Endothelial cell (in vitro differentiated cells): ENCODE measurements at regions not wholly inside any gene's neighbourhood (a gene's known extent, or its start where the extent isn't known, plus 50 kb on each side); places are given as distances from the start of the nearest gene placed in this dataset.

Experiments used
- DNase-seq: peaks from one replicate; pipeline ENCODE4 v3.0.0; 2021; ENCODE audit warnings: low spot score
- H3K27ac Mint-ChIP-seq: one replicate; pipeline ENCODE4 v1.8.0; 2021; ENCODE audit warnings: mixed read lengths, inconsistent platforms; ENCODE audit not compliant: unreplicated experiment
- H3K27me3 Mint-ChIP-seq: one replicate; pipeline ENCODE4 v1.8.0; 2021; ENCODE audit warnings: mild to moderate bottlenecking, moderate library complexity, mixed read lengths, inconsistent platforms; ENCODE audit not compliant: unreplicated experiment
- H3K36me3 Mint-ChIP-seq: one replicate; pipeline ENCODE4 v1.8.0; 2021; ENCODE audit warnings: mild to moderate bottlenecking, low read depth, mixed read lengths, inconsistent platforms; ENCODE audit not compliant: unreplicated experiment
- H3K4me1 Mint-ChIP-seq: one replicate; pipeline ENCODE4 v1.8.0; 2021; ENCODE audit warnings: mild to moderate bottlenecking, mixed read lengths, inconsistent platforms; ENCODE audit not compliant: unreplicated experiment
- H3K4me3 Mint-ChIP-seq: one replicate; pipeline ENCODE4 v1.8.0; 2021; ENCODE audit warnings: mild to moderate bottlenecking, mixed read lengths, inconsistent platforms; ENCODE audit not compliant: unreplicated experiment
- H3K9me3 Mint-ChIP-seq: one replicate; pipeline ENCODE4 v1.8.0; 2021; ENCODE audit warnings: mixed read lengths, inconsistent platforms; ENCODE audit not compliant: unreplicated experiment
- TF ChIP-seq, protein P1 (sequence below): fragments of 200-600 bp; sonication (generic); IDR thresholded peaks from one replicate; pipeline ENCODE4 v1.5.0; 2021; ENCODE audit warnings: antibody characterized with exemption; ENCODE audit not compliant: unreplicated experiment

DNA sequence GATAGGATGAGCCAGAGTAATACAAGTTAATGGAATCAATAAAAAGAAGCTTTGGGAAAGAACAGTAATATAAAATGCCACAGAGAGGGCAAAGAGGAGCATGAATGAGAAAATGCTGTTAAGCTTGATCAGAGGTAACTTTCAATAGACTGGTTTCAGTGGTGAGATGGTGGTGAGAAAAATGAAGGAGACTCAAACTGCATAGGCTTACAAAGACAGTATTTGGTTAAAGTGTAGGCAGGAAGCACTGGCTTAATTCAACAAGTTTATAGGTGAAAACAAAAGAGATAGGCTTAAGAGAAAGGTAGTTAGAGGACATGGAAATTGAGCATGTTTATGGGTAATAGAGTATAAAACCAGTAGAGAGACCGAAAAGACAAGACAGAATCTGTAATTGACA is 298.6 kb upstream of the ADAMTS5 start:
- H3K27me3 Mint-ChIP-seq, result no peaks in the 10 kb centered on the region
- TF ChIP-seq, protein P1, sequence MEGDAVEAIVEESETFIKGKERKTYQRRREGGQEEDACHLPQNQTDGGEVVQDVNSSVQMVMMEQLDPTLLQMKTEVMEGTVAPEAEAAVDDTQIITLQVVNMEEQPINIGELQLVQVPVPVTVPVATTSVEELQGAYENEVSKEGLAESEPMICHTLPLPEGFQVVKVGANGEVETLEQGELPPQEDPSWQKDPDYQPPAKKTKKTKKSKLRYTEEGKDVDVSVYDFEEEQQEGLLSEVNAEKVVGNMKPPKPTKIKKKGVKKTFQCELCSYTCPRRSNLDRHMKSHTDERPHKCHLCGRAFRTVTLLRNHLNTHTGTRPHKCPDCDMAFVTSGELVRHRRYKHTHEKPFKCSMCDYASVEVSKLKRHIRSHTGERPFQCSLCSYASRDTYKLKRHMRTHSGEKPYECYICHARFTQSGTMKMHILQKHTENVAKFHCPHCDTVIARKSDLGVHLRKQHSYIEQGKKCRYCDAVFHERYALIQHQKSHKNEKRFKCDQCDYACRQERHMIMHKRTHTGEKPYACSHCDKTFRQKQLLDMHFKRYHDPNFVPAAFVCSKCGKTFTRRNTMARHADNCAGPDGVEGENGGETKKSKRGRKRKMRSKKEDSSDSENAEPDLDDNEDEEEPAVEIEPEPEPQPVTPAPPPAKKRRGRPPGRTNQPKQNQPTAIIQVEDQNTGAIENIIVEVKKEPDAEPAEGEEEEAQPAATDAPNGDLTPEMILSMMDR, result no peak
- H3K36me3 Mint-ChIP-seq, result no peaks in the 10 kb centered on the region
- no peak for DNase-seq
- H3K4me1 Mint-ChIP-seq, result no peaks in the 10 kb centered on the region
- no peak overlapping the region for H3K4me3 Mint-ChIP-seq
- H3K27ac Mint-ChIP-seq, result no peak overlapping the region
- no peaks in the 10 kb centered on the region for H3K9me3 Mint-ChIP-seq

DNA sequence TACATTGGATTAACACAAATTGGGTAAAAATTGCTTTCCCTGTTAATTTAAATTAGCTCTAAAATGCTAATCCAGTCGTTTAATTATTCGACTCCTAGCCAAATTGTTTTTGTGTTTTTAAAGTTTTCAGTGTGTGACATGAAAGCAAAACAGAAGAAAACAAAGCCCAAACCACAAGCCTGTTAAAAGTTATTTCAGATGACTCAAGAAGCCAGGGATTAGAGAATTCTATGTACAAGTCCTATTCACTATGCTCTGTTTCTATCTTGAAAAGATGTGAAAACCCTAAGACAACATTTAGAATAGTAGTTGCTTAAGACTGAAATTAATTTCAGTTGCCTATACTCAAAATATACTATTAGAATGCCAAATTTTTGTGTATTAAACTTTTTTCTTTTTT is 294.8 kb upstream of the ADAMTS5 start:
- Mint-ChIP-seq H3K27me3 (no peaks in the 10 kb centered on the region), H3K4me3 (no peak overlapping the region), H3K27ac (no peak overlapping the region), H3K36me3 (no peaks in the 10 kb centered on the region), H3K9me3 (no peaks in the 10 kb centered on the region), H3K4me1 (no peaks in the 10 kb centered on the region)
- TF ChIP-seq, protein P1, result no peak
- DNase-seq, result no peak

GRCh38 chr21:27260728-27261127 is 293.8 kb upstream of the ADAMTS5 start:
- TF ChIP-seq, protein P1, result no peak
- H3K4me1 Mint-ChIP-seq, result no peaks in the 10 kb centered on the region
- H3K4me3 Mint-ChIP-seq, result no peak overlapping the region
- no peaks in the 10 kb centered on the region for H3K27me3 Mint-ChIP-seq
- H3K27ac Mint-ChIP-seq, result no peak overlapping the region
- no peak for DNase-seq
- H3K36me3 Mint-ChIP-seq, result no peaks in the 10 kb centered on the region
- no peaks in the 10 kb centered on the region for H3K9me3 Mint-ChIP-seq

- no peak for DNase-seq
- no peak overlapping the region for H3K27ac Mint-ChIP-seq
- no peaks in the 10 kb centered on the region for H3K36me3 Mint-ChIP-seq
- no peaks in the 10 kb centered on the region for H3K27me3 Mint-ChIP-seq
- H3K9me3 Mint-ChIP-seq, result no peaks in the 10 kb centered on the region
- TF ChIP-seq, protein P1, result no peak
- H3K4me1 Mint-ChIP-seq, result no peaks in the 10 kb centered on the region
- no peak overlapping the region for H3K4me3 Mint-ChIP-seq
Observed at GRCh38 chr21:27258742-27259448, 292.0 kb upstream of the ADAMTS5 start.

DNA sequence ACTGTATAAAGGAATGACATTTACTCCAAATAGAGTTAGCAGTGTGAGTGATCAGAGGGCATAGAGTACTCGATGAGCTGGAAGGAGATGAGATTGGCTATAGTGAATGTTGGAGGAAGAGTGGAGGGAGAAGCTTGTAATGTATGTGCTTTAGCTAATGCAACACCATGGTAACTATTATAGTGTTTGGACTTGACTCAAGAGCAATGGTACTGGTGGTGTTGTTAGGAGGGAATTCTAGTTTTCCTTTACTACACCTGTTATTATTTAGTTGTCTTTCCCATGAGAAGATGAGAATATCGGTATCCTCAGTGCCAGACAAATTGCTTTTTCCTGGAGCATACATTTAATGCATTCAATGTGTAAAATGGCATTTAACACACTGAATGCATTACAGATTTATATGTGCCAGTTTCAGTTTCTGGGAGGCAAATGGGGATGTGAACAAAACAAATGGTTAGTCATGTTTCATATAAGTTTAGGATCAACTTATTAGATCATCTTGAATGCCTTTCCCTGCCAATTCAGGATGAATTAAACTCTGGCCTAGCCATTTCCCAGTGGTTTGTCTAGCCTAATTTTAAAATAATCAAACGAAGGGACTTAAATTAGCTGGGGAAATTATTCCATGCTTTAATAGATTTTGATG is 291.1 kb upstream of the ADAMTS5 start:
- no peaks in the 10 kb centered on the region for H3K27me3 Mint-ChIP-seq
- no peaks in the 10 kb centered on the region for H3K4me1 Mint-ChIP-seq
- no peak overlapping the region for H3K27ac Mint-ChIP-seq
- H3K9me3 Mint-ChIP-seq, result no peaks in the 10 kb centered on the region
- DNase-seq, result no peak
- TF ChIP-seq, protein P1, result no peak
- no peak overlapping the region for H3K4me3 Mint-ChIP-seq
- H3K36me3 Mint-ChIP-seq, result no peaks in the 10 kb centered on the region
